ENCODE measurements at regions not wholly inside any gene's neighbourhood (a gene's known extent, or its start where the extent isn't known, plus 50 kb on each side); places are given as distances from the start of the nearest gene placed in this dataset.

DNA sequence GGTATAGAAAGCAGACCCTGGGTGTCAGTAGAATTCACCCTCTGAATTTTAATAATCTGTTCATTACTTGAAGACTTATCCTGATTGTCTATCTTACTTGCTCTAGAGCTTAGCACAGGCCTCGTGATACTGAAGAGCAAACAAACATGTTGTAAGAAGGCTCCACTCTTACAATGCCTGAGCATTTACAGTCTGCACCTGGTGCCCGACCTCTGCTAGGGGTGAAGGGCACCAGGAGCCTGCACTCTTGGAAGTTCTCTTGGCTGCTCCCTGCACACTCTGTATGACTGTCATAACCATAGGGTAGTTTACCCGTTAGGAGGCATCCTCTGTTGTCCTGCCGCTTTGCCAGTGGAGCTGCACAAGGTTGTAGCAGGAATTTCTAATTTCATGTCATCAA is 91.3 kb upstream of the NPY start:
- no peak overlapping the region for H3K4me3 ChIP-seq (ENCODE audit: control insufficient read depth, low read depth, low read length)
- no peak for DNase-seq (ENCODE audit: low read depth)
- TF ChIP-seq, protein P1, sequence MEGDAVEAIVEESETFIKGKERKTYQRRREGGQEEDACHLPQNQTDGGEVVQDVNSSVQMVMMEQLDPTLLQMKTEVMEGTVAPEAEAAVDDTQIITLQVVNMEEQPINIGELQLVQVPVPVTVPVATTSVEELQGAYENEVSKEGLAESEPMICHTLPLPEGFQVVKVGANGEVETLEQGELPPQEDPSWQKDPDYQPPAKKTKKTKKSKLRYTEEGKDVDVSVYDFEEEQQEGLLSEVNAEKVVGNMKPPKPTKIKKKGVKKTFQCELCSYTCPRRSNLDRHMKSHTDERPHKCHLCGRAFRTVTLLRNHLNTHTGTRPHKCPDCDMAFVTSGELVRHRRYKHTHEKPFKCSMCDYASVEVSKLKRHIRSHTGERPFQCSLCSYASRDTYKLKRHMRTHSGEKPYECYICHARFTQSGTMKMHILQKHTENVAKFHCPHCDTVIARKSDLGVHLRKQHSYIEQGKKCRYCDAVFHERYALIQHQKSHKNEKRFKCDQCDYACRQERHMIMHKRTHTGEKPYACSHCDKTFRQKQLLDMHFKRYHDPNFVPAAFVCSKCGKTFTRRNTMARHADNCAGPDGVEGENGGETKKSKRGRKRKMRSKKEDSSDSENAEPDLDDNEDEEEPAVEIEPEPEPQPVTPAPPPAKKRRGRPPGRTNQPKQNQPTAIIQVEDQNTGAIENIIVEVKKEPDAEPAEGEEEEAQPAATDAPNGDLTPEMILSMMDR (conservative IDR thresholded peaks at IDR 0.05; ENCODE audit: control insufficient read depth, insufficient read depth, low read depth, low read length) = no peak

DNA sequence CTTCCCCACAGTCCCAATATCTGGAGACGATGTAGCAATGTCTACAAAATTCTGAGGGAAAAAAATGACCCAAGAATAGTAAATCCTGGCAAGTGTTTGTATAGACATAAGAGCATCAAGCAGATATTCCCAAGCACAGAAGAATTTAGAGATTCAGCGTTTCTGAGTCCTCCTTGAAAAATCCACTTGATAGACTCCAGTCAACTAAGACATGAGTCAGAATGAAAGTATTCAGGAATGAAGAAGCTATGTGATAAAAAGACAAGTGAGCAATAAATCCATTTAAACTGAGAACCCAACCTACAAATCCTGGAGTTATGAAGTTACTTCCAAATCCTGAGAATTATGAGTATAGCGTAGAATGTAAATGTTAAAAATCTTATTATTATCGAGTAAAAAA is 86.1 kb upstream of the NPY start:
- no peak for DNase-seq (ENCODE audit: low read depth)
- H3K4me3 ChIP-seq (ENCODE audit: control insufficient read depth, low read depth, low read length) = no peak overlapping the region
- TF ChIP-seq, protein P1 (conservative IDR thresholded peaks at IDR 0.05; ENCODE audit: control insufficient read depth, insufficient read depth, low read depth, low read length) = no peak

DNA sequence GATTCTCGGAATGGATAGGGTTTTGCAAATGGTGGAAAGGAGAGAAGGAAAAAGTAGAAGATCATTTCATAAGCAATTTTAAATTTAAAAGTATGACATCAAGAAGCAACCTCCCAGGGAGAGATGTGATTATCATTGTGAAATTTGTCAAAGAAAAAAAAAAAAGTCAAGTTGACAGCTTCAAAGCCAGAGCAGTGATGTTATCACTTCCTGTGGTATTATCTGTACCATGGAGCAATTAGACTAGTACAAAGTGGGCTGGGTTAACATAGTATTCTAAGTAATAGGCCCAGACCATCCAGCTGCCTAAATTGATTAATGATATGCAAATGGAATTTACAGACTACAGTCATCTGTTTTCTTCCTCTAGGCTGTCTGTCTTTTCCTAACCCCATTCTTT is 84.0 kb upstream of the NPY start:
- TF ChIP-seq, protein P1 (conservative IDR thresholded peaks at IDR 0.05; ENCODE audit: control insufficient read depth, insufficient read depth, low read depth, low read length) = no peak
- DNase-seq (ENCODE audit: low read depth) = no peak
- H3K4me3 ChIP-seq (ENCODE audit: control insufficient read depth, low read depth, low read length) = no peak overlapping the region

DNA sequence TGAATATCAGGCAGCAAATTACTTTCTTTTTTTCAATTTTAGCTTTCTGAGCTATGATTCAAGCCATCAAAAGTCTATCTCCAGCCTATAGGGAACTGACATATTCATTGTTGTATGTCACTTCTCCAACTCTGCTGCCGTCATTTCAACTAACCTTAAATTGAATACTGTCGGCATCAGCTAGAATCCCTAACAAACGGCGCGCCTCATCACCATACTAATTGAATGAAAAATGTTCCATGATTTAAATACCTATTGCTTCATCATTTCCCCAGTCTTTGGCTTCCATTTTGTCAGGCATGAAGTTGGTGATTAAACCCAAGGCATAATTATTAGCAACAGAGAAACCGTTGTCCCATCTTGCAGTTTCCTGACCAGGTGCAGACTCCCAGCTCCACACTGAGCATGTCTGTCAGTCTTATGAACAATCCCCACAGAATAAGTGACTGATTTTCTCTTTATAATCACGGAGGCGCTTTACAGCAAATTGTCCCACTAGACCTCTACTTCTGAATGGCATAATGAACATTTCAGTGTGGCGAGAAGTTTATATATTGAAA is 83.5 kb upstream of the NPY start:
- TF ChIP-seq, protein P1 (conservative IDR thresholded peaks at IDR 0.05; ENCODE audit: control insufficient read depth, insufficient read depth, low read depth, low read length) = no peak
- no peak for DNase-seq (ENCODE audit: low read depth)
- H3K4me3 ChIP-seq (ENCODE audit: control insufficient read depth, low read depth, low read length) = no peak overlapping the region

DNA sequence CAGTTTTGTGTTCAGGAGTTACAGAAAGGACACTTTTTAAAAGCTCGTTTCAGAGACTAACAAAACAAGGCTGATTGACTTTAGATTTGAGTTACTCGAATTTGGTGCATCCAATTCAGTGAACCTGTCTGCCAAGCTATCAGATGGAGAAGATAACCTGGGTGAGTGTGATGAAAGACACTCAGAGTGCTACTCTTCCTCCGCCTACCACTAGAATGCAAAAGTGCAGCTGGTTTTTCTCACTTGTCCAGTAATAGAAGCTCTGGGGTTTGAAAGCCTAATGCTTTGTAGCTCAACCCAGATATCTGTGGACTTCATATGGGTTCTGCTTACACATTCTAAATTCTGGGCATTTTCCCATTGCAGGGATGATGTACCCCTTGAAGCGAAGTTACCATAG is 82.8 kb upstream of the NPY start:
- no peak overlapping the region for H3K4me3 ChIP-seq (ENCODE audit: control insufficient read depth, low read depth, low read length)
- TF ChIP-seq, protein P1 (conservative IDR thresholded peaks at IDR 0.05; ENCODE audit: control insufficient read depth, insufficient read depth, low read depth, low read length) = no peak
- DNase-seq (ENCODE audit: low read depth) = no peak

DNA sequence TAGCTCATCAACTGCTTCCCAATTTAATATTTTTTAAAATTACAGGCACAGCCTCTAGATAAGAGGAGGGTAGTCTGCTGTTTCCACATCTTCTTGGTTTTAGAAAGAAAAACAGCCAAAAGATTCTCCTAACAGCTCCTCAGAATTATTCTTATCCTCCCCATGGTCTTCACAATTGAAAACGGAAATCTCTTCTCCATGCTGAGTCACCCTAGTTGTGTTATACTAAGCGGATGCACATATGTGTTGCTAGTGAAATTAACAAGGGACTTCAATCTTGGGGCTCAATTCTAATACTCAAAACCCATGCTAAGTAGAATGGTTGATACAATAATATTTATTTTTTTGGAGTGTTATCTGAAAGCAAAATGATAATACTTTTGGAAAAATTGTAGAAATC is 71.9 kb upstream of the NPY start:
- no peak overlapping the region for H3K4me3 ChIP-seq (ENCODE audit: control insufficient read depth, low read depth, low read length)
- TF ChIP-seq, protein P1 (conservative IDR thresholded peaks at IDR 0.05; ENCODE audit: control insufficient read depth, insufficient read depth, low read depth, low read length) = no peak
- no peak for DNase-seq (ENCODE audit: low read depth)

DNA sequence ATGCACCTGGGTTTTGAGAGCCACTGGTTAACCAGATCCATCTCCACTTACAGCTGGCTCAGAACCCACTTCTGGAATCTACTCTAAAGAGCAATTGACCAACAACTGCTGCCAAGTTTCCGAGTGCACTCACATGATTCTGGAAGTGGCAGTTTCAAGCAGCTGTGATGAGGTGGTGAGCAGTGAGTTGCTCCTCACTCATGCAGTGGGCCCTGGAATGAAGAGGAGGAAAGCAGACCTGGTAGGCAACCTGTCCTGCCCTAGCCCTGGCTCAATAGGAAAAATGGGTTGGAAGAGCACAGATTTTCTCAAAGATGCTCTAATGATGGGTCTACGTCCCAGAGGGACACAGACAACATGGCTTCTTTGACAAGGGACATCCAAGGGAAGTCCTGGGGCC is 70.7 kb upstream of the NPY start:
- TF ChIP-seq, protein P1 (conservative IDR thresholded peaks at IDR 0.05; ENCODE audit: control insufficient read depth, insufficient read depth, low read depth, low read length) = no peak
- H3K4me3 ChIP-seq (ENCODE audit: control insufficient read depth, low read depth, low read length) = no peak overlapping the region
- no peak for DNase-seq (ENCODE audit: low read depth)
